SH-SY5Y (cell line): ENCODE measurements at regions not wholly inside any gene's neighbourhood (a gene's known extent, or its start where the extent isn't known, plus 50 kb on each side); places are given as distances from the start of the nearest gene placed in this dataset.

Experiments
- GATA2 ChIP-seq: IDR thresholded peaks from 2 replicates; pipeline ENCODE4 v1.6.1; 2011; ENCODE audit warnings: mild to moderate bottlenecking, low read depth, low read length
- GATA3 ChIP-seq: IDR thresholded peaks from 2 replicates; pipeline ENCODE4 v1.6.1; 2011; ENCODE audit warnings: low read depth, mild to moderate bottlenecking, low read length, moderate library complexity

GRCh38 chr3:177356952-177357351 is 159.7 kb upstream of the TBL1XR1 start:
- TF ChIP-seq GATA3 (no peak), GATA2 (no peak)

- TF ChIP-seq GATA3 (no peak), GATA2 (no peak)
Measured at GRCh38 chr3:177357352-177358090, 160.2 kb upstream of the TBL1XR1 start.

- TF ChIP-seq GATA2 (peak; percentile 93), GATA3 (peak; percentile 62)
Measured at GRCh38 chr3:177358091-177358976, 161.1 kb upstream of the TBL1XR1 start.

GRCh38 chr3:177358977-177359592 is 161.8 kb upstream of the TBL1XR1 start:
- TF ChIP-seq GATA2 (no peak), GATA3 (no peak)

- TF ChIP-seq GATA3 (peak; percentile 87), GATA2 (peak; percentile 93)
Measured at GRCh38 chr3:177359593-177360357, 162.5 kb upstream of the TBL1XR1 start.

GRCh38 chr3:177361081-177361938 is 164.0 kb upstream of the TBL1XR1 start:
- TF ChIP-seq GATA3, result no peak
- no peak for TF ChIP-seq GATA2

GRCh38 chr3:177362626-177363025 is 165.3 kb upstream of the TBL1XR1 start:
- TF ChIP-seq GATA2 (no peak), GATA3 (no peak)

- no peak for TF ChIP-seq GATA2
Measured at GRCh38 chr3:177364236-177364635, 167.0 kb upstream of the TBL1XR1 start.

GRCh38 chr3:177367788-177368187 is 170.5 kb upstream of the TBL1XR1 start:
- TF ChIP-seq GATA3 (no peak), GATA2 (no peak)

- TF ChIP-seq GATA3, result no peak
- TF ChIP-seq GATA2, result no peak
Measured at GRCh38 chr3:177370246-177370822, 173.1 kb upstream of the TBL1XR1 start.

GRCh38 chr3:177371146-177371545 is 173.9 kb upstream of the TBL1XR1 start:
- no peak for TF ChIP-seq GATA3

- TF ChIP-seq GATA2, result no peak
- TF ChIP-seq GATA3, result no peak
Measured at GRCh38 chr3:177371888-177372287, 174.6 kb upstream of the TBL1XR1 start.

- TF ChIP-seq GATA2 (no peak), GATA3 (no peak)
Measured at GRCh38 chr3:177374323-177374722, 177.0 kb upstream of the TBL1XR1 start.

GRCh38 chr3:177375316-177375715 is 178.0 kb upstream of the TBL1XR1 start:
- TF ChIP-seq GATA2 (no peak), GATA3 (no peak)
